HFF-Myc (cell line): ENCODE measurements at regions not wholly inside any gene's neighbourhood (a gene's known extent, or its start where the extent isn't known, plus 50 kb on each side); places are given as distances from the start of the nearest gene placed in this dataset.

Experiments
- DNase-seq: peaks from one replicate; pipeline ENCODE4 v3.0.0-alpha.2; 2011; ENCODE audit warnings: low read depth; ENCODE audit errors: extremely low read depth
- H3K4me3 ChIP-seq: replicated peaks from 2 replicates; pipeline ENCODE4 v1.5.1; 2011; ENCODE audit warnings: low read depth, mild to moderate bottlenecking, control low read depth, low read length
- TF ChIP-seq, protein P1 (sequence below): IDR thresholded peaks from 2 replicates; pipeline ENCODE4 v1.5.1; 2012; ENCODE audit warnings: mild to moderate bottlenecking, low read depth, low read length, control low read depth; ENCODE audit errors: missing control alignments

DNA sequence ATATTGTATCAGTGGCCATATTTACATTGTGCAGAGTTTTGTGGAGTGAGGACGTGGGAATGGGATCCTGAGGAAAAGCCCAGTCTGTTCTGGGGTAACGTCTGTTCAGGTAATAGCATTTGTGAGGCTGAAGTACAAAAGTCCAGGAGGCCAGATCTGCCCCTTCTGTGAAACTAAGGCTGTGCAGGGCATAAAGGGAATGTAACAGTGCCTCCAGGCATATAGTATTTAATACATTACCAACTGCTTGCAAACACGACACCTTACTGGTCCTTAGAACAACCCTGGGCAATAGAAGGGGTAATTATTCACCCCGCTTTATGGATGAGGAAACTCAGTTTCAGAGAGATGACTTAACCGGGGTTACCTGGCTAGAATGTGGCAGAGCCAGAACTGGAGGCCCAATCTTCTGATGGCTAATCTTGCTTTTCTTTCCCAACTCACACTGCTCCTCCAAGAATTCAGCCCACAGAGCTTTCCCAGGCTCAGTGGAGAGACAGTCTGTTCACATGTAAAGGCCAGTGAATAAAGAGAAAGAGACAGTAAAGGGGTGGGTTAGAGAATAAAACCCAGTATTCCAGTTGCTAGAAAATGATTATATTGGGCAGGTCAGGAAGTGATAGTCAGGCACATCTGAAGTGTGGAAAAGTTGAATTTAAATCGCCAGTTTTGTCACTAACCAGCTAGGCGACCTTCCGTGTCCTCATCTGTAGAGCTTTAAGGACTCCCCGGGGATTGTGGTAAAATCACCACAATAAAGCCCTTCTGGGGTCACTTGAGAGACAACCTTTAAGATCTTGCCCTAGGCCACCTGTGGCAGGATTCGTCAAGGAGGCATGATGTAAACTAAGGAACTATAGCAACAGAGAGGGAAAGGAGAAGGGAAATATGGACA lies 280.7 kb upstream of the CITED2 start:
- TF ChIP-seq, protein P1, sequence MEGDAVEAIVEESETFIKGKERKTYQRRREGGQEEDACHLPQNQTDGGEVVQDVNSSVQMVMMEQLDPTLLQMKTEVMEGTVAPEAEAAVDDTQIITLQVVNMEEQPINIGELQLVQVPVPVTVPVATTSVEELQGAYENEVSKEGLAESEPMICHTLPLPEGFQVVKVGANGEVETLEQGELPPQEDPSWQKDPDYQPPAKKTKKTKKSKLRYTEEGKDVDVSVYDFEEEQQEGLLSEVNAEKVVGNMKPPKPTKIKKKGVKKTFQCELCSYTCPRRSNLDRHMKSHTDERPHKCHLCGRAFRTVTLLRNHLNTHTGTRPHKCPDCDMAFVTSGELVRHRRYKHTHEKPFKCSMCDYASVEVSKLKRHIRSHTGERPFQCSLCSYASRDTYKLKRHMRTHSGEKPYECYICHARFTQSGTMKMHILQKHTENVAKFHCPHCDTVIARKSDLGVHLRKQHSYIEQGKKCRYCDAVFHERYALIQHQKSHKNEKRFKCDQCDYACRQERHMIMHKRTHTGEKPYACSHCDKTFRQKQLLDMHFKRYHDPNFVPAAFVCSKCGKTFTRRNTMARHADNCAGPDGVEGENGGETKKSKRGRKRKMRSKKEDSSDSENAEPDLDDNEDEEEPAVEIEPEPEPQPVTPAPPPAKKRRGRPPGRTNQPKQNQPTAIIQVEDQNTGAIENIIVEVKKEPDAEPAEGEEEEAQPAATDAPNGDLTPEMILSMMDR: no peak
- no peak for DNase-seq
- H3K4me3 ChIP-seq: no peak overlapping the region

DNA sequence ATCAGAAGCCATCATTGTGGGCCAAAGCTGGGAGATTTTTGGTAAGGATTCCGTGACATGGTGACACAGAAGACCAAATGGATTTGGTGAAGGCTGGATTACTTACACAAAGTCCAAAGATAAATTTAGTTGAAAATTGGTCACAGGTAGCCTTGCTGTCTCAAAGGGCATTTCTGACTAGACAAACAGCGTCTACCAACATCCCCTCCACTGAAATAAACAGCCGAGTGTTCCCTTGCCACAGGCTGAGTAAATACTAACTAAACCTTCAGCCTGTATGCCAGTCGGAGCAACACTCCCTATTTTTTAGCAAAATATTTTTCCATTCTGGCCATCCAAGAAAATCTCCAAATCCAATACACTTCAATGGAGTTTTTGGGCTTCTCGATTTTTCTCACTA lies 279.9 kb upstream of the CITED2 start:
- TF ChIP-seq, protein P1: no peak
- DNase-seq: no peak
- no peak overlapping the region for H3K4me3 ChIP-seq

DNA sequence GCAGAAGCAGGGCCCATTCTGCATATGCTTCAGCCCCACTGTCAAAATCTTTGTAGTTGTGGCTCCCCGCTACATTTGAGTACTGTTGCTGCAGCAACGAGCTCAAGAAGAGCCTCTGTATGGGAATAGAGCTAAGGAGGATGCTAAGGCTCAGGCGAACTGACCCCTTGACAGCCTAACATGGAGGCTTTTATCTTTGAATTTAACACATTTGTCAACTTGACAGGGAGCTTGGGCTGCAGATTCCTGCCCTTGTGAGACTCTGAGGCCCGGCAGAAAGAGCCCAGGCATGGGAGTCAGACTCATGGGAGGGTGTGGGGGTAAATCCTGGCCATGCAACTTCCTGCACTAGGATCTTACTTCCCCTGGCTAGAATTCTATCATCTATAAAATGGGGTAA lies 278.7 kb upstream of the CITED2 start:
- H3K4me3 ChIP-seq: no peak overlapping the region
- TF ChIP-seq, protein P1: no peak
- no peak for DNase-seq

DNA sequence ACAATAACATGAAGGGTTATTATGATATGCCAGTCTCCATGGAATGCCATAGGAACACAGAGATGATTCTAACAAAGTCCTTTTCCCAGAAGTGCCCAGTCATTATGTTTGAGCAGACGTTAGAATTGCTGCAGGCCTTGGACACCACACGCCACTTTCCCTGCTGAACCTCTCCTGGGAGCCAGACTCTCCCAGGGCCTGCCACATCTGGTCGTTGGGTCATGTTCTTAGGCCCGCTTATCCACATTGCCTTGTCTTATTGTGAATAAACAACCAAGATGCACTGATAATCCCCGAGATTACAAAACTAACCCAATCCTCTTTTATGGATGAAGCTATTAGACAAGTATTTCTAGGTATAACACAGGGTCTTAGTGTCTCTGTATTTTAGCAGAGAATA lies 276.5 kb upstream of the CITED2 start:
- DNase-seq: no peak
- TF ChIP-seq, protein P1: no peak
- H3K4me3 ChIP-seq: no peak overlapping the region

DNA sequence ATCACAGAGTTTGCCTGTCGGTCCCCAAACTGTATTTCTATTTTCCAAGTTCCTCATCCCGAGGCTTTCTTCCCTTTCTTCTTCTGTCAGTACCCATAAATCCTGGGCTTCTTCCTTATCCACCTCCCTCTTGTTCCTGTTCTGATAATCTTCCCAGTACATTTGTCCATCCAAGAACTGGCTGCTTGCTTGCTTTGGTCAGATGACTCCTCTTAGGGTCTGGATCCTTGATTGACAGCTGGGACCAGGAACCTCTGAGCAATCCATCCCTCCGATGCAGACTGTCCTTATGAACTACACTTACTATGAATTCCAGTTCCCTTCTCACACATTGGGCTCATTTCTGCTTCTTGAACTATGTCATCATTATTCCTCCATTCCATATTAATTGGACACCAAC lies 275.3 kb upstream of the CITED2 start:
- no peak overlapping the region for H3K4me3 ChIP-seq
- DNase-seq: no peak
- TF ChIP-seq, protein P1: no peak

DNA sequence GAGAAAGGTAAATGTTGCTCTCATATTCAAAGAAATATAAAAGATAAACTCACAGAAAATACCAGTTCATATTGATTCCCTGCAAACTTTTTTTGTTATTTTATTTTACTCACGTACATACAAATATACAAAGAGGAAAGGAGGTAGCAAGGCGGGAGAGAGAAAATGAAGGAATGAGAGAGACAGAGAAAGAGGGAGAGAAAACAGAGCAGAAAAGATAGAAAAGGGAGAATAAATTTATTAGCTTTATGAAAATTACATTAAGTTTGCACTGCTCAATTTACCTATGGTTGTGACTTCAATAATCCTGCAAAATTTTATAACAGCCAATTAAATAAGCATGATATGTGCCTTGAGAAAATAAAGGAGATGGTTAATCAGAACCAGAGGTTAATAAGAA lies 274.7 kb upstream of the CITED2 start:
- no peak overlapping the region for H3K4me3 ChIP-seq
- no peak for DNase-seq
- TF ChIP-seq, protein P1: no peak
